K562 (cell line): ENCODE measurements at regions not wholly inside any gene's neighbourhood (a gene's known extent, or its start where the extent isn't known, plus 50 kb on each side); places are given as distances from the start of the nearest gene placed in this dataset.

Source experiments
- ATAC-seq: fragments of 200-7000 bp; cut with Tn5 transposase; 3 replicates; pipeline ENCODE4 v1.9.1; 2020; ENCODE audit warnings: moderate library complexity
- BruUV-seq: library from RNA; stranded (reverse); fragments of 400-500 nt; replicated peaks from 2 replicates; lab custom pipeline; 2021; lab: Mats Ljungman, UMichigan
- CTCF ChIA-PET: fragments of 300-600 bp; formaldehyde crosslinking; extraction: SDS; loops from one replicate; lab custom pipeline; 2021; ENCODE audit warnings: low intra/inter-chr PET ratio; lab: Yijun Ruan, JAX
- POLR2A ChIA-PET: fragments of 300-600, 350-650 bp; sonication (Branson Sonifier 250); formaldehyde crosslinking; extraction: SDS; loops from one replicate; lab custom pipeline; 2021; ENCODE audit warnings: antibody characterized with exemption, inconsistent platforms; lab: Yijun Ruan, JAX
- DNase-seq, 4 experiments: peaks; one replicate each; pipeline versions ENCODE4 v3.0.0 to v3.0.0-alpha.2; 2011 to 2018; ENCODE audit warnings: low spot score in 3 of 4, mixed read lengths in 3 of 4; ENCODE audit errors: extremely low read depth in 1 of 4
- FAIRE-seq: peaks from 2 replicates; lab custom pipeline; 2011; peaks lifted over from hg19 to GRCh38; lab: Jason Lieb, UNC
- H2AFZ ChIP-seq: 2 replicates; pipeline ENCODE4 v1.6.0; 2011; ENCODE audit warnings: low read depth, low read length, control low read depth, inconsistent platforms
- H3K27ac ChIP-seq: fragments of 200-600 bp; 3 replicates; pipeline ENCODE4 v1.8.0; 2011; ENCODE audit warnings: low read depth, mild to moderate bottlenecking, control low read depth, inconsistent platforms, low read length, moderate library complexity, mixed read lengths; ENCODE audit errors: extremely low read depth
- H3K27me3 ChIP-seq, 2 experiments: fragments of 300-600 bp in 1 of 2; 2 replicates in 1 of 2; 3 replicates in 1 of 2; pipeline versions ENCODE4 v1.6.0 to v1.8.0; 2011; ENCODE audit warnings: inconsistent platforms in 2 of 2, low read length in 2 of 2, mild to moderate bottlenecking in 1 of 2, mixed read lengths in 1 of 2, moderate library complexity in 1 of 2; ENCODE audit not compliant: control insufficient read depth in 2 of 2, insufficient read depth in 2 of 2
- H3K36me3 ChIP-seq: fragments of 300-600 bp; 3 replicates; pipeline ENCODE4 v1.8.0; 2011; ENCODE audit warnings: mild to moderate bottlenecking, low read length, inconsistent platforms; ENCODE audit not compliant: control insufficient read depth, insufficient read depth
- H3K4me1 ChIP-seq, 2 experiments: fragments of 200-600 bp in 1 of 2; replicated peaks in 1 of 2; 2 replicates in 1 of 2; 3 replicates in 1 of 2; pipeline versions ENCODE4 v1.5.1 to v1.8.0; 2011; ENCODE audit warnings: inconsistent platforms in 2 of 2, low read length in 2 of 2, mild to moderate bottlenecking in 1 of 2, mixed read lengths in 1 of 2, moderate library complexity in 1 of 2; ENCODE audit not compliant: control insufficient read depth in 2 of 2, insufficient read depth in 2 of 2
- H3K4me2 ChIP-seq: 2 replicates; pipeline ENCODE4 v1.6.1; 2011; ENCODE audit warnings: low read length, control low read depth, inconsistent platforms, mixed read lengths; ENCODE audit not compliant: insufficient read depth
- H3K4me3 ChIP-seq: fragments of 200-600 bp; sonication (generic), shearing (Covaris generic); 2 replicates; pipeline ENCODE4 v1.5.1; 2016; ENCODE audit warnings: control low read depth, inconsistent platforms
- H3K79me2 ChIP-seq: fragments of 200-600 bp; 3 replicates; pipeline ENCODE4 v1.8.0; 2011; ENCODE audit warnings: low read length, inconsistent platforms; ENCODE audit not compliant: control insufficient read depth, insufficient read depth
- H3K9ac ChIP-seq, 2 experiments: 2 replicates each; pipeline versions ENCODE4 v1.6.0 to v1.6.1; 2011; ENCODE audit warnings: low read depth in 2 of 2, low read length in 2 of 2, control low read depth in 1 of 2, inconsistent platforms in 1 of 2, mild to moderate bottlenecking in 1 of 2, mixed read lengths in 1 of 2; ENCODE audit not compliant: insufficient read depth in 1 of 2
- H3K9me1 ChIP-seq: one replicate; pipeline ENCODE4 v1.6.0; 2011; ENCODE audit warnings: inconsistent platforms, mild to moderate bottlenecking, low read length, moderate library complexity; ENCODE audit not compliant: control insufficient read depth, insufficient read depth
- H3K9me3 ChIP-seq: replicated peaks from 2 replicates; pipeline ENCODE4 v1.5.1; 2011; ENCODE audit warnings: low read depth, low read length, inconsistent platforms; ENCODE audit not compliant: control insufficient read depth, insufficient read depth
- H4K20me1 ChIP-seq: replicated peaks from 2 replicates; pipeline ENCODE4 v1.6.1; 2011; ENCODE audit warnings: low read length, inconsistent platforms, mixed read lengths; ENCODE audit not compliant: control insufficient read depth, insufficient read depth
- ATF7 ChIP-seq: fragments of 450-650 bp; IDR thresholded peaks from 2 replicates; pipeline ENCODE4 v1.7.1; 2014; ENCODE audit warnings: mild to moderate bottlenecking, moderate library complexity
- BRD4 ChIP-seq: fragments of 200-600 bp; sonication (generic); IDR thresholded peaks from 2 replicates; pipeline ENCODE4 v1.6.1; 2017; ENCODE audit warnings: inconsistent platforms
- ELF4 ChIP-seq: fragments of 450-650 bp; formaldehyde crosslinking; IDR thresholded peaks from 2 replicates; pipeline ENCODE4 v1.4.0; 2022; ENCODE audit warnings: missing genetic modification characterization
- ESRRB ChIP-seq: fragments of 250-450 bp; sonication (Bioruptor Pico); IDR thresholded peaks from 2 replicates; pipeline ENCODE4 v1.5.0; 2020; ENCODE audit warnings: mild to moderate bottlenecking, moderate library complexity, borderline replicate concordance
- HIVEP1 ChIP-seq: fragments of 250-450 bp; sonication (Bioruptor Pico); IDR thresholded peaks from 2 replicates; pipeline ENCODE4 v1.4.0; 2020; ENCODE audit warnings: mild to moderate bottlenecking
- KAT2B ChIP-seq: IDR thresholded peaks from one replicate; pipeline ENCODE4 v1.6.1; 2012; ENCODE audit warnings: low read depth, mild to moderate bottlenecking, control low read depth, inconsistent platforms, low read length, moderate library complexity
- KLF13 ChIP-seq: fragments of 450-650 bp; IDR thresholded peaks from 2 replicates; pipeline ENCODE4 v1.6.1; 2016; ENCODE audit warnings: missing genetic modification characterization, low read depth, mild to moderate bottlenecking, missing compliant biosample characterization, moderate library complexity, borderline replicate concordance
- MAZ ChIP-seq, 2 experiments: fragments of 450-650 bp in 1 of 2; sonication (generic) in 1 of 2; formaldehyde crosslinking; IDR thresholded peaks in 1 of 2; conservative IDR thresholded peaks in 1 of 2; 2 replicates each; pipeline versions ENCODE4 v1.4.0 to v1.5.0; 2020; ENCODE audit warnings: mild to moderate bottlenecking in 1 of 2, missing genetic modification reagents in 1 of 2
- PTBP1 ChIP-seq: fragments of 200-400 bp; formaldehyde crosslinking; IDR thresholded peaks from 2 replicates; pipeline ENCODE4 v1.6.1; 2017; ENCODE audit warnings: low read depth, low read length
- PTRF ChIP-seq: fragments of 450-650 bp; IDR thresholded peaks from 2 replicates; pipeline ENCODE4 v1.6.1; 2016; ENCODE audit warnings: mild to moderate bottlenecking, missing genetic modification characterization, missing compliant biosample characterization
- SRF ChIP-seq, 2 experiments: fragments of 250-450, 450-650 bp in 1 of 2; sonication (Bioruptor Pico) in 1 of 2; sonication (generic) in 1 of 2; formaldehyde crosslinking; IDR thresholded peaks; 2 replicates each; pipeline versions ENCODE4 v1.5.0 to v1.5.1; 2020 to 2022; ENCODE audit warnings: mild to moderate bottlenecking in 1 of 2, missing genetic modification reagents in 1 of 2
- ZFP36 ChIP-seq: fragments of 150-350 bp; IDR thresholded peaks from 2 replicates; pipeline ENCODE4 v1.6.1; 2018; ENCODE audit warnings: low read length, low read depth; ENCODE audit not compliant: partially characterized antibody
- ZNF134 ChIP-seq: fragments of 250-450 bp; sonication (Bioruptor Pico); conservative IDR thresholded peaks from 2 replicates; pipeline ENCODE4 v1.4.0; 2020
- WGBS: fragments of 100-300 bp; shearing (Covaris generic); methylation state at CpG from one replicate; pipeline ENCODE4 v1.1.6; 2016; ENCODE audit warnings: low coverage, mixed read lengths; ENCODE audit not compliant: insufficient coverage; ENCODE audit errors: missing lambda C conversion rate; 5-methylcytosine and 5-hydroxymethylcytosine counted together
- in situ Hi-C: fragments of 300-500 bp; cut with MboI; formaldehyde crosslinking; loops from 4 replicates; pipeline ENCODE4 v1.15.0; 2018; ENCODE audit warnings: inconsistent platforms, mixed read lengths
- intact Hi-C: fragments of 100-400 bp; cut with micrococcal nuclease; formaldehyde crosslinking; loops from 2 replicates; pipeline ENCODE4 v1.14.2; 2022
- TF ChIP-seq, protein P1 (sequence below), 2 experiments: fragments of 450-650 bp; conservative IDR thresholded peaks; 2 replicates each; pipeline ENCODE4 v1.6.1; 2017; ENCODE audit warnings: mild to moderate bottlenecking in 2 of 2, moderate library complexity in 2 of 2
- TF ChIP-seq, protein P2 (sequence below): IDR thresholded peaks from 3 replicates; pipeline ENCODE4 v1.6.1; 2011; ENCODE audit warnings: borderline replicate concordance, mild to moderate bottlenecking, moderate library complexity; ENCODE audit not compliant: insufficient read length; ENCODE audit errors: extremely low read depth
- TF ChIP-seq, protein P3 (sequence below): sonication (generic); formaldehyde crosslinking; IDR thresholded peaks from 2 replicates; pipeline ENCODE4 v1.9.0; 2022; ENCODE audit warnings: mild to moderate bottlenecking, missing genetic modification reagents

DNA sequence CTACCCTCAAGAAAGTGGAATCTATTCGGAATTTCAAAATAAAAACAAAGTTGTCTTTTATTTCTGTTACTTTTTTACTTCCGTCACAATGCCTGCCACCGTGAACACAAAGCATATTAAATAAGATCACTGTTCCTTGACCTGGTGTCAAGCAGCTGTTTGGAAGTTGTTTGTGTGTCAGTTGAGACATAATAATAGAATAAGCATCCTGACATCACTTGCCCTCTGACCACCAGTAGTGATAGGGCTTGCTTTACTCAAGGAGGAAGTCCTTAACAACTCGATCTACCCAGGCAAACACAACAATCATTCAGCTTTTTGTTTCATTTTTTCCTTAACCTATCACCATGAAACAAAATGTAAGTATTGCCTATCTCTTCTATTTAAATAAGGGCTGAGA is 454.4 kb upstream of the RASGRP1 start:
- no peaks in the 10 kb centered on the region for H3K9me3 ChIP-seq
- H3K9me1 ChIP-seq, result no peaks in the 10 kb centered on the region
- WGBS, result 5% methylated on average over 4 of the region's 4 CpGs
- no peak overlapping the region for H3K4me3 ChIP-seq
- FAIRE-seq (no peak), DNase-seq (no peak), ATAC-seq (no peak)
- no peak overlapping the region for H3K9ac ChIP-seq
- no peaks in the 10 kb centered on the region for H3K79me2 ChIP-seq
- POLR2A ChIA-PET, result no interaction called here
- no peak overlapping the region for H2AFZ ChIP-seq
- in situ Hi-C loops (no loop called here), intact Hi-C loops (no loop called here)
- CTCF ChIA-PET, result no interaction called here
- no peaks in the 10 kb centered on the region for H3K4me1 ChIP-seq
- H3K27ac ChIP-seq, result no peak overlapping the region
- no peaks in the 10 kb centered on the region for H3K36me3 ChIP-seq
- no TSS peak for BruUV-seq
- H4K20me1 ChIP-seq, result no peaks in the 10 kb centered on the region
- no peak overlapping the region for H3K4me2 ChIP-seq
- H3K27me3 ChIP-seq, result no peaks in the 10 kb centered on the region
- TF ChIP-seq HIVEP1 (CRISPR knock-in tag) (no peak), ATF7 (no peak), PTRF (tag) (no peak), KLF13 (tag) (no peak), SRF (CRISPR knock-in tag; IDR thresholded peaks at IDR 0.05) (no peak), ESRRB (CRISPR knock-in tag) (no peak), ELF4 (CRISPR knock-in tag) (no peak), ZFP36 (no peak), ZNF134 (no peak), PTBP1 (no peak), BRD4 (no peak), KAT2B (no peak), MAZ (CRISPR knock-in tag; conservative IDR thresholded peaks at IDR 0.05 in 1 of 2, IDR thresholded peaks at IDR 0.05 in 1 of 2) (no peak)
- TF ChIP-seq, protein P1, sequence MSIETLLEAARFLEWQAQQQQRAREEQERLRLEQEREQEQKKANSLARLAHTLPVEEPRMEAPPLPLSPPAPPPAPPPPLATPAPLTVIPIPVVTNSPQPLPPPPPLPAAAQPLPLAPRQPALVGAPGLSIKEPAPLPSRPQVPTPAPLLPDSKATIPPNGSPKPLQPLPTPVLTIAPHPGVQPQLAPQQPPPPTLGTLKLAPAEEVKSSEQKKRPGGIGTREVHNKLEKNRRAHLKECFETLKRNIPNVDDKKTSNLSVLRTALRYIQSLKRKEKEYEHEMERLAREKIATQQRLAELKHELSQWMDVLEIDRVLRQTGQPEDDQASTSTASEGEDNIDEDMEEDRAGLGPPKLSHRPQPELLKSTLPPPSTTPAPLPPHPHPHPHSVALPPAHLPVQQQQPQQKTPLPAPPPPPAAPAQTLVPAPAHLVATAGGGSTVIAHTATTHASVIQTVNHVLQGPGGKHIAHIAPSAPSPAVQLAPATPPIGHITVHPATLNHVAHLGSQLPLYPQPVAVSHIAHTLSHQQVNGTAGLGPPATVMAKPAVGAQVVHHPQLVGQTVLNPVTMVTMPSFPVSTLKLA (conservative IDR thresholded peaks at IDR 0.05), result no peak
- TF ChIP-seq, protein P2, sequence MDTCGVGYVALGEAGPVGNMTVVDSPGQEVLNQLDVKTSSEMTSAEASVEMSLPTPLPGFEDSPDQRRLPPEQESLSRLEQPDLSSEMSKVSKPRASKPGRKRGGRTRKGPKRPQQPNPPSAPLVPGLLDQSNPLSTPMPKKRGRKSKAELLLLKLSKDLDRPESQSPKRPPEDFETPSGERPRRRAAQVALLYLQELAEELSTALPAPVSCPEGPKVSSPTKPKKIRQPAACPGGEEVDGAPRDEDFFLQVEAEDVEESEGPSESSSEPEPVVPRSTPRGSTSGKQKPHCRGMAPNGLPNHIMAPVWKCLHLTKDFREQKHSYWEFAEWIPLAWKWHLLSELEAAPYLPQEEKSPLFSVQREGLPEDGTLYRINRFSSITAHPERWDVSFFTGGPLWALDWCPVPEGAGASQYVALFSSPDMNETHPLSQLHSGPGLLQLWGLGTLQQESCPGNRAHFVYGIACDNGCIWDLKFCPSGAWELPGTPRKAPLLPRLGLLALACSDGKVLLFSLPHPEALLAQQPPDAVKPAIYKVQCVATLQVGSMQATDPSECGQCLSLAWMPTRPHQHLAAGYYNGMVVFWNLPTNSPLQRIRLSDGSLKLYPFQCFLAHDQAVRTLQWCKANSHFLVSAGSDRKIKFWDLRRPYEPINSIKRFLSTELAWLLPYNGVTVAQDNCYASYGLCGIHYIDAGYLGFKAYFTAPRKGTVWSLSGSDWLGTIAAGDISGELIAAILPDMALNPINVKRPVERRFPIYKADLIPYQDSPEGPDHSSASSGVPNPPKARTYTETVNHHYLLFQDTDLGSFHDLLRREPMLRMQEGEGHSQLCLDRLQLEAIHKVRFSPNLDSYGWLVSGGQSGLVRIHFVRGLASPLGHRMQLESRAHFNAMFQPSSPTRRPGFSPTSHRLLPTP, result no peak
- TF ChIP-seq, protein P3, sequence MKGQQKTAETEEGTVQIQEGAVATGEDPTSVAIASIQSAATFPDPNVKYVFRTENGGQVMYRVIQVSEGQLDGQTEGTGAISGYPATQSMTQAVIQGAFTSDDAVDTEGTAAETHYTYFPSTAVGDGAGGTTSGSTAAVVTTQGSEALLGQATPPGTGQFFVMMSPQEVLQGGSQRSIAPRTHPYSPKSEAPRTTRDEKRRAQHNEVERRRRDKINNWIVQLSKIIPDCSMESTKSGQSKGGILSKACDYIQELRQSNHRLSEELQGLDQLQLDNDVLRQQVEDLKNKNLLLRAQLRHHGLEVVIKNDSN (CRISPR knock-in tag), result no peak
- TF ChIP-seq, all 486 proteins: peak for 0
